ENCODE measurements at regions not wholly inside any gene's neighbourhood (a gene's known extent, or its start where the extent isn't known, plus 50 kb on each side); places are given as distances from the start of the nearest gene placed in this dataset.

- no peak for TF ChIP-seq CTCF (IDR thresholded peaks at IDR 0.05 in 4 of 5, conservative IDR thresholded peaks at IDR 0.05 in 1 of 5)
- TF ChIP-seq POLR2A (IDR thresholded peaks at IDR 0.05), result no peak
Measured at GRCh38 chr21:14675774-14676530, 129.8 kb upstream of the SAMSN1 start.
